ENCODE measurements at regions not wholly inside any gene's neighbourhood (a gene's known extent, or its start where the extent isn't known, plus 50 kb on each side); places are given as distances from the start of the nearest gene placed in this dataset.
A peak's percentile ranks its signal among the peaks of the same experiment; 100 is the strongest.

DNA sequence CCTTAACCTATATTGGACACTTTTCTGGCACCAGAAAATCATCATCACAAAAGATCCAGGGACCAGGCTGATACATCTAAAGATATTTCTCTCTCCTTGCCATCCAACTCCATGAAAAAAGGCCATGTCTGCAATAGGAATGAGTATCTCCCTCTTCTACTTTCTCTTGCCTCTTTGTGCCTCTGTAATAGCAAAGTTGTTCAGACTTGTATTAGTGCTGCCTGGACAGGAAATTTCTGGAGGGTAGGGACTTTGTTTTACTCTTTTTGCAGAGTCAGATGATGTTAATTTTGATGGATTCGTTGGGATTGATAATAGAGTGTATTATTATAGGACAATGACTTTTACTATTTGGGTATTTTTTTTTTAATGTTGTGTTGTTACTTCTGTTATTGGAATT lies 376.3 kb downstream of the INHBA start:
- H3K27me3 ChIP-seq (ENCODE audit: control insufficient read depth, insufficient read depth, low read length): no peaks in the 10 kb centered on the region
- DNase-seq (ENCODE audit: low read depth): no peak
- no peak overlapping the region for H3K4me3 ChIP-seq (ENCODE audit: low read depth, low read length)
- no peaks in the 10 kb centered on the region for H3K36me3 ChIP-seq (ENCODE audit: control insufficient read depth, insufficient read depth, low read length)
- TF ChIP-seq, protein P1, sequence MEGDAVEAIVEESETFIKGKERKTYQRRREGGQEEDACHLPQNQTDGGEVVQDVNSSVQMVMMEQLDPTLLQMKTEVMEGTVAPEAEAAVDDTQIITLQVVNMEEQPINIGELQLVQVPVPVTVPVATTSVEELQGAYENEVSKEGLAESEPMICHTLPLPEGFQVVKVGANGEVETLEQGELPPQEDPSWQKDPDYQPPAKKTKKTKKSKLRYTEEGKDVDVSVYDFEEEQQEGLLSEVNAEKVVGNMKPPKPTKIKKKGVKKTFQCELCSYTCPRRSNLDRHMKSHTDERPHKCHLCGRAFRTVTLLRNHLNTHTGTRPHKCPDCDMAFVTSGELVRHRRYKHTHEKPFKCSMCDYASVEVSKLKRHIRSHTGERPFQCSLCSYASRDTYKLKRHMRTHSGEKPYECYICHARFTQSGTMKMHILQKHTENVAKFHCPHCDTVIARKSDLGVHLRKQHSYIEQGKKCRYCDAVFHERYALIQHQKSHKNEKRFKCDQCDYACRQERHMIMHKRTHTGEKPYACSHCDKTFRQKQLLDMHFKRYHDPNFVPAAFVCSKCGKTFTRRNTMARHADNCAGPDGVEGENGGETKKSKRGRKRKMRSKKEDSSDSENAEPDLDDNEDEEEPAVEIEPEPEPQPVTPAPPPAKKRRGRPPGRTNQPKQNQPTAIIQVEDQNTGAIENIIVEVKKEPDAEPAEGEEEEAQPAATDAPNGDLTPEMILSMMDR (IDR thresholded peaks at IDR 0.05; ENCODE audit: insufficient read depth, low read length, poor library complexity, severe bottlenecking): no peak

DNA sequence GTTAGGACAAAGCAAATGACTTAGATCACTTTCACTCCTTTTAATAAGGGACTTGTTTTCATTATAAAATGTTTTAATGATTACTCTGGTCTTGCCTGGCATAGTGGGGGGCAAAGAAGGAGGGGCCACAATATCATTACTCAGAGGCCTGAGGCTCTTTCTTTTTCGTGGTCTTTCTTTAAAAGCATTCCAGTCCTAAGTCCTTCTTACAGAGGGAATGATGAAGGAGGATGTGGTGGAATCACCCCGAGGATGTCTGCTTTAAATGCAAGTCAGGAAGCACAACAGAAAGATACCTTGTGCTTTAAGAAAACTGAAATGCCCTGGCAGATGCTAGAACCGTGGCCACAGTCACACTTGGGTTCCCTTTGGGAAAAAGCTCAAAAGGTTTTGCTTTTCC lies 379.1 kb downstream of the INHBA start:
- TF ChIP-seq, protein P1 (IDR thresholded peaks at IDR 0.05; ENCODE audit: insufficient read depth, low read length, poor library complexity, severe bottlenecking): no peak
- Histone ChIP-seq H3K27me3 (ENCODE audit: control insufficient read depth, insufficient read depth, low read length) (no peaks in the 10 kb centered on the region), H3K36me3 (ENCODE audit: control insufficient read depth, insufficient read depth, low read length) (no peaks in the 10 kb centered on the region), H3K4me3 (ENCODE audit: low read depth, low read length) (no peak overlapping the region)
- DNase-seq (ENCODE audit: low read depth): no peak

DNA sequence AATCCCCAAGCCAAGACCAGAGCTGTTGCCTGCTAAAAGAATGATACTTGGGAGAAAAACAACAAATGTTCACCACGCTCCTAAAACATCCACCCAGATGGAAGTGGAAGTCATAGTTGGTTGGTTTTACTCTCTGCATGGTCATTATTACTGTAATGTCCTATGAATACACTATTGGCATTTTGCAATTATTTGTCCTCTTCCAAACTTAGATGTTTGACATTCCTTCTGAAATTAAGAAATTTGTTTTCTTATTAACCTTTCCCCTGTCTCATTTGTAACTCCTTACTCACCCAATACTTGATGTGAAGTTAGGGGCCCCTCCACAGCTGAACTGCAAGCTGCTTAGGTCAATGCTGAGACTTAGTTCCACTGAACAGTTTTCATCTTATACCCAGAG lies 383.3 kb downstream of the INHBA start:
- Histone ChIP-seq H3K36me3 (ENCODE audit: control insufficient read depth, insufficient read depth, low read length) (no peaks in the 10 kb centered on the region), H3K27me3 (ENCODE audit: control insufficient read depth, insufficient read depth, low read length) (no peaks in the 10 kb centered on the region), H3K4me3 (ENCODE audit: low read depth, low read length) (no peak overlapping the region)
- TF ChIP-seq, protein P1 (IDR thresholded peaks at IDR 0.05; ENCODE audit: insufficient read depth, low read length, poor library complexity, severe bottlenecking): no peak
- DNase-seq (ENCODE audit: low read depth): no peak

DNA sequence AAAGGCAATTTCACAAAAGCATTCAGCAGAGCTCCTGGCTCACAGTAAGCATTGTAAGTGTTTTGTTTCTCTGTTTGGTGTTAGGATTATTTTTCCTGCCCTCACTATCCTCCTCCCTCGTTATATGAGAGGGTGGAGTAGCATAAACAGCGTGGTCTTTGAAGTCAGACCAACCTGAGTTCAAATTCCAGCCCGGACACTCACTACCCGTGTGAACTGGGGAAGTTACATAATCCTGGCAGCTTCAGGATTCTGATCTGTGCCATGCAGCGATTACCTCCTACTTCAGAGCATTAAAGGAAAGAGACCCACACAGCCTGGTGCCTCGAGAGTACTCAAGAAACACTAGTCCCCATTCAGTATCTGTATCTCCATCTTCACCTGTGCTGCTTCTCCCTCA lies 386.5 kb downstream of the INHBA start:
- TF ChIP-seq, protein P1 (IDR thresholded peaks at IDR 0.05; ENCODE audit: insufficient read depth, low read length, poor library complexity, severe bottlenecking): no peak
- Histone ChIP-seq H3K27me3 (ENCODE audit: control insufficient read depth, insufficient read depth, low read length) (no peaks in the 10 kb centered on the region), H3K36me3 (ENCODE audit: control insufficient read depth, insufficient read depth, low read length) (no peaks in the 10 kb centered on the region), H3K4me3 (ENCODE audit: low read depth, low read length) (no peak overlapping the region)
- no peak for DNase-seq (ENCODE audit: low read depth)

DNA sequence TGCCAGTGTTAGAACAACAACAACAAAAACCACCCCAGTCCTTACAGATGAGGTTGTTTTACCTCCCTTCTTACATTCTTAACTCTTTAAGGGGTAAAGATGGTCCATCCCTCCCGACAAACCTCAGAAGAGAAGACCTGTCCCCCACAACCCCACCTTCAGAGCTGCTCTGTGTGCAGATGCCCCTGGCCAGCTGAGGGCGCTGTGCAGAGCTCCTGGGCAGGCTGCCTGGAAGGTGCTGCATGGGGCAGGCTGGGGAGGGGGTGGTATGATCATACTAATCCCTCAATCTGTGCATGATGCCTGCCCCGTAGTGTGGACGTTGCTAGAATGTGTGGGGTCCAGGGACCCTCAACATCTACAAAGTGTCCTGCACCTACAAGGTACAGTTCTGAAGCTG lies 387.1 kb downstream of the INHBA start:
- TF ChIP-seq, protein P1 (IDR thresholded peaks at IDR 0.05; ENCODE audit: insufficient read depth, low read length, poor library complexity, severe bottlenecking): peak; percentile 35
- no peak for DNase-seq (ENCODE audit: low read depth)
- Histone ChIP-seq H3K27me3 (ENCODE audit: control insufficient read depth, insufficient read depth, low read length) (no peaks in the 10 kb centered on the region), H3K4me3 (ENCODE audit: low read depth, low read length) (no peak overlapping the region), H3K36me3 (ENCODE audit: control insufficient read depth, insufficient read depth, low read length) (no peaks in the 10 kb centered on the region)

DNA sequence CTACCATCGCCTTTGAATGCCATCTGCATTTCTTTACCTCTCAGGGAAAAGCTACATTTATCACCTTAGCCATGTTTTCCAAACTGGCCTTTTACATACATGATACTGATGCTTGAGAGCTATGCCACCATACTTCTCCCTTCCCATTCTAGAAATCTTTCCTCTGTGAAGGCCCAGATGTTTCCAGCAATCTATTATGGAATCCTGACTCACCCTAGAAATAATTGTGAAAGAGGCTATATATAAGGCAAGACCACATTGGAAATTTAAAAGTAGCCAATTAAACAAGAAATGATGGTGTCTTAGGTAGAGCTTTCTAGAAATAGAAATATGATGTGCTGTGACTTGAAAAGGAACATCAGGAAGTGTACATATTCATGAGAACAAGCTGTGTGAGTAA lies 389.7 kb downstream of the INHBA start:
- TF ChIP-seq, protein P1 (IDR thresholded peaks at IDR 0.05; ENCODE audit: insufficient read depth, low read length, poor library complexity, severe bottlenecking): no peak
- no peak for DNase-seq (ENCODE audit: low read depth)
- no peaks in the 10 kb centered on the region for H3K36me3 ChIP-seq (ENCODE audit: control insufficient read depth, insufficient read depth, low read length)
- no peaks in the 10 kb centered on the region for H3K27me3 ChIP-seq (ENCODE audit: control insufficient read depth, insufficient read depth, low read length)
- H3K4me3 ChIP-seq (ENCODE audit: low read depth, low read length): no peak overlapping the region

Data from kidney epithelial cell (primary cell).